Keratinocyte (primary cell): ENCODE measurements at regions not wholly inside any gene's neighbourhood (a gene's known extent, or its start where the extent isn't known, plus 50 kb on each side); places are given as distances from the start of the nearest gene placed in this dataset.

Experiments used
- CTCF ChIP-seq, 3 experiments: IDR thresholded peaks in 1 of 3; conservative IDR thresholded peaks in 1 of 3; optimal IDR thresholded peaks in 1 of 3; 2 replicates in 2 of 3; 3 replicates in 1 of 3; pipeline versions ENCODE3 to v1.5.1; 2011; ENCODE audit warnings: low read length in 3 of 3, mild to moderate bottlenecking in 3 of 3, moderate library complexity in 2 of 3, control low read depth in 1 of 3, inconsistent platforms in 1 of 3; ENCODE audit not compliant: insufficient read depth in 2 of 3; ENCODE audit errors: extremely low read depth in 1 of 3
- EZH2 ChIP-seq: IDR thresholded peaks from one replicate; pipeline ENCODE4 v1.6.1; 2012; ENCODE audit warnings: inconsistent platforms, mild to moderate bottlenecking, low read length, moderate library complexity

GRCh38 chr15:38823263-38823662, 258.6 kb upstream of the RASGRP1 start:
- TF ChIP-seq CTCF (optimal IDR thresholded peaks at IDR 0.05 in 1 of 3, IDR thresholded peaks at IDR 0.05 in 1 of 3, conservative IDR thresholded peaks at IDR 0.05 in 1 of 3; ENCODE audit: extremely low read depth in 1 of 3, insufficient read depth in 2 of 3, low read length in 3 of 3) (no peak), EZH2 (no peak)
